SK-N-SH (cell line): ENCODE measurements at regions not wholly inside any gene's neighbourhood (a gene's known extent, or its start where the extent isn't known, plus 50 kb on each side); places are given as distances from the start of the nearest gene placed in this dataset.

ENCODE experiments used
- CTCF ChIA-PET: fragments of 300-600, 350-600 bp; formaldehyde crosslinking; extraction: SDS; loops from one replicate; lab custom pipeline; 2021; lab: Yijun Ruan, JAX
- POLR2A ChIA-PET: fragments of 350-600 bp; sonication (Branson Sonifier 250); formaldehyde crosslinking; extraction: SDS; loops from one replicate; lab custom pipeline; 2020; ENCODE audit warnings: antibody characterized with exemption, inconsistent platforms; lab: Yijun Ruan, JAX
- DNase-seq: peaks from one replicate; pipeline ENCODE4 v3.0.0; 2012
- H2AFZ ChIP-seq: fragments of 200-600 bp; sonication (generic); 2 replicates; pipeline ENCODE4 v1.8.1; 2016; ENCODE audit warnings: antibody characterized with exemption, mild to moderate bottlenecking, low read depth
- H3F3A ChIP-seq: fragments of 200-600 bp; sonication (generic); replicated peaks from 2 replicates; pipeline ENCODE3; 2016; ENCODE audit warnings: antibody characterized with exemption, mild to moderate bottlenecking; ENCODE audit not compliant: insufficient read depth
- H3K27ac ChIP-seq, 2 experiments: fragments of 200-500 bp in 1 of 2; fragments of 200-600 bp in 1 of 2; sonication (Bioruptor generic) in 1 of 2; sonication (generic), shearing (Covaris generic) in 1 of 2; 2 replicates each; pipeline versions ENCODE4 v1.5.1 to v1.6.1; 2014 to 2016; ENCODE audit warnings: low read depth in 2 of 2, inconsistent platforms in 1 of 2, low read length in 1 of 2, mild to moderate bottlenecking in 1 of 2, mixed read lengths in 1 of 2
- H3K27me3 ChIP-seq: fragments of 200-600 bp; sonication (generic), shearing (Covaris generic); 2 replicates; pipeline ENCODE4 v1.6.1; 2016; ENCODE audit warnings: mixed run types; ENCODE audit not compliant: insufficient read depth
- H3K36me3 ChIP-seq, 2 experiments: fragments of 200-500 bp in 1 of 2; fragments of 200-600 bp in 1 of 2; sonication (Bioruptor generic) in 1 of 2; sonication (generic) in 1 of 2; replicated peaks in 1 of 2; 2 replicates each; pipeline versions ENCODE3 to v1.5.1; 2014 to 2016; ENCODE audit warnings: low read length in 1 of 2, mild to moderate bottlenecking in 1 of 2; ENCODE audit not compliant: insufficient read depth in 2 of 2, control insufficient read depth in 1 of 2
- H3K4me1 ChIP-seq, 2 experiments: fragments of 200-500 bp in 1 of 2; fragments of 200-600 bp in 1 of 2; sonication (Bioruptor generic) in 1 of 2; sonication (generic), shearing (Covaris generic) in 1 of 2; 2 replicates each; pipeline versions ENCODE4 v1.5.1 to v1.6.1; 2014 to 2016; ENCODE audit warnings: low read depth in 1 of 2, low read length in 1 of 2, mixed run types in 1 of 2; ENCODE audit not compliant: insufficient read depth in 2 of 2, control insufficient read depth in 1 of 2
- H3K4me2 ChIP-seq: fragments of 200-600 bp; sonication (generic), shearing (Covaris generic); 2 replicates; pipeline ENCODE4 v1.6.1; 2017; ENCODE audit warnings: mixed run types
- H3K4me3 ChIP-seq, 2 experiments: fragments of 200-500 bp in 1 of 2; fragments of 200-600 bp in 1 of 2; sonication (Bioruptor generic) in 1 of 2; sonication (generic), shearing (Covaris generic) in 1 of 2; 2 replicates each; pipeline versions ENCODE4 v1.5.1 to v1.8.1; 2014 to 2016; ENCODE audit warnings: low read depth in 2 of 2, inconsistent platforms in 1 of 2, low read length in 1 of 2, mild to moderate bottlenecking in 1 of 2, mixed read lengths in 1 of 2, moderate library complexity in 1 of 2
- H3K79me2 ChIP-seq: fragments of 200-600 bp; sonication (generic); 2 replicates; pipeline ENCODE4 v1.8.1; 2017; ENCODE audit warnings: mild to moderate bottlenecking; ENCODE audit not compliant: insufficient read depth
- H3K9ac ChIP-seq: fragments of 200-600 bp; sonication (generic); 2 replicates; pipeline ENCODE4 v1.6.1; 2017; ENCODE audit warnings: mixed run types
- H3K9me2 ChIP-seq: fragments of 200-600 bp; sonication (generic); 2 replicates; pipeline ENCODE4 v1.6.1; 2017; ENCODE audit warnings: mixed run types
- H3K9me3 ChIP-seq: fragments of 200-600 bp; sonication (generic); 2 replicates; pipeline ENCODE4 v1.6.1; 2017; ENCODE audit warnings: mixed run types, mild to moderate bottlenecking, moderate library complexity
- H4K20me1 ChIP-seq: fragments of 200-600 bp; sonication (generic); 2 replicates; pipeline ENCODE4 v1.6.1; 2017; ENCODE audit warnings: mild to moderate bottlenecking, mixed run types; ENCODE audit not compliant: insufficient read depth
- ELF1 ChIP-seq: IDR thresholded peaks from 2 replicates; pipeline ENCODE4 v1.4.0; 2012
- EP300 ChIP-seq, 2 experiments: IDR thresholded peaks; 2 replicates each; pipeline versions ENCODE4 v1.4.0 to v1.6.1; 2012; ENCODE audit warnings: borderline replicate concordance in 1 of 2, low read depth in 1 of 2, low read length in 1 of 2
- FOSL2 ChIP-seq: IDR thresholded peaks from 2 replicates; pipeline ENCODE4 v1.4.0; 2012; ENCODE audit warnings: low read depth, mild to moderate bottlenecking, moderate library complexity, borderline replicate concordance
- FOXM1 ChIP-seq: IDR thresholded peaks from 2 replicates; pipeline ENCODE4 v1.4.0; 2012; ENCODE audit warnings: low read depth, mild to moderate bottlenecking
- GATA2 ChIP-seq: sonication (generic); formaldehyde crosslinking; IDR thresholded peaks from 2 replicates; pipeline ENCODE4 v1.5.0; 2020; ENCODE audit warnings: mild to moderate bottlenecking, missing genetic modification reagents
- IRF3 ChIP-seq: fragments of 150-350 bp; IDR thresholded peaks from 2 replicates; pipeline ENCODE4 v1.6.1; 2016; ENCODE audit warnings: mild to moderate bottlenecking, low read depth, low read length
- JUND ChIP-seq: IDR thresholded peaks from 2 replicates; pipeline ENCODE4 v1.4.0; 2012
- MAX ChIP-seq: IDR thresholded peaks from 2 replicates; pipeline ENCODE4 v1.4.0; 2012; ENCODE audit warnings: low read depth
- MEF2A ChIP-seq: IDR thresholded peaks from 2 replicates; pipeline ENCODE4 v1.4.0; 2012; ENCODE audit warnings: low read depth, borderline replicate concordance
- MXI1 ChIP-seq: IDR thresholded peaks from 2 replicates; pipeline ENCODE4 v1.6.1; 2012; ENCODE audit warnings: mild to moderate bottlenecking, low read depth, low read length, improper control_type of control experiment
- NFIC ChIP-seq: IDR thresholded peaks from 2 replicates; pipeline ENCODE4 v1.4.0; 2012; ENCODE audit warnings: borderline replicate concordance
- NRF1 ChIP-seq: IDR thresholded peaks from 2 replicates; pipeline ENCODE4 v1.6.1; 2012; ENCODE audit warnings: low read depth, mild to moderate bottlenecking, low read length
- POLR2AphosphoS5 ChIP-seq: IDR thresholded peaks from 2 replicates; pipeline ENCODE4 v1.6.1; 2012; ENCODE audit warnings: low read depth, low read length
- RCOR1 ChIP-seq: fragments of 150-350 bp; IDR thresholded peaks from 2 replicates; pipeline ENCODE4 v1.6.1; 2017; ENCODE audit warnings: antibody characterized with exemption, low read length
- RFX5 ChIP-seq: IDR thresholded peaks from 2 replicates; pipeline ENCODE4 v1.6.1; 2012; ENCODE audit warnings: mild to moderate bottlenecking, improper control_type of control experiment, low read length
- SIN3A ChIP-seq: IDR thresholded peaks from 2 replicates; pipeline ENCODE4 v1.6.1; 2012; ENCODE audit warnings: low read depth, mild to moderate bottlenecking, low read length, moderate library complexity, borderline replicate concordance
- TAF1 ChIP-seq: IDR thresholded peaks from 2 replicates; pipeline ENCODE4 v1.6.1; 2012; ENCODE audit warnings: low read depth, mild to moderate bottlenecking, low read length, moderate library complexity, borderline replicate concordance
- TCF12 ChIP-seq: IDR thresholded peaks from 2 replicates; pipeline ENCODE4 v1.4.0; 2012
- TEAD4 ChIP-seq: IDR thresholded peaks from 2 replicates; pipeline ENCODE4 v1.4.0; 2012; ENCODE audit warnings: mild to moderate bottlenecking, borderline replicate concordance; ENCODE audit not compliant: insufficient read depth
- WGBS: methylation state at CpG from one replicate; pipeline ENCODE4 v1.1.6; 2017; ENCODE audit warnings: low lambda C conversion rate; 5-methylcytosine and 5-hydroxymethylcytosine counted together
- TF ChIP-seq, protein P1 (sequence below): IDR thresholded peaks from 2 replicates; pipeline ENCODE4; 2012
- TF ChIP-seq, protein P2 (sequence below): fragments of 200-600 bp; sonication (generic); IDR thresholded peaks from 2 replicates; pipeline ENCODE4 v1.6.1; 2017; ENCODE audit warnings: antibody characterized with exemption, mild to moderate bottlenecking, moderate library complexity

DNA sequence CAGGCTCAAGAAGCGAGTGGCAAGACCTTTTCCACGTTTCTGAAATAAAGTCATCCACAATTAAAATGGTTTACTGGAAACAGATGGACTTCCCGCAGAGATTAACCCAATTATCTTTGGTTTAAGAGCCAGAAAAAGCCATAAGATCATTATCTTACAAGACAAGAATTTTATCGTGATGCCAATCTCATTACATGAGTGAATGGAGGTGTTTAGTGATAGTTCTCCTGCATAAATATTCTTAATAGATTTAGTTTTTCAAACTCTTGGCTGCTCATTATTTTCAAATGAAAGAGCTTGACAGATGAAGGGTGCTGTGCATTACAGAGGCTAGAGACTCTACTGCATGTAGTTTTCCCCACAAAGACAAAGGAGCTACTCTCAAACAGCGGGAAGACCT lies 1028.4 kb upstream of the PIK3C3 start (continued):
- TF ChIP-seq EP300 (IDR thresholded peaks at IDR 0.05; ENCODE audit: borderline replicate concordance in 1 of 2, low read depth in 1 of 2, low read length in 1 of 2) (peak; percentile 93 to 96), MXI1 (peak; percentile 53; the same call in 1 of the 2 replicates)
- TF ChIP-seq, protein P1, sequence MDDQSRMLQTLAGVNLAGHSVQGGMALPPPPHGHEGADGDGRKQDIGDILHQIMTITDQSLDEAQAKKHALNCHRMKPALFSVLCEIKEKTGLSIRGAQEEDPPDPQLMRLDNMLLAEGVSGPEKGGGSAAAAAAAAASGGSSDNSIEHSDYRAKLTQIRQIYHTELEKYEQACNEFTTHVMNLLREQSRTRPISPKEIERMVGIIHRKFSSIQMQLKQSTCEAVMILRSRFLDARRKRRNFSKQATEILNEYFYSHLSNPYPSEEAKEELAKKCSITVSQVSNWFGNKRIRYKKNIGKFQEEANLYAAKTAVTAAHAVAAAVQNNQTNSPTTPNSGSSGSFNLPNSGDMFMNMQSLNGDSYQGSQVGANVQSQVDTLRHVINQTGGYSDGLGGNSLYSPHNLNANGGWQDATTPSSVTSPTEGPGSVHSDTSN: peak; percentile 83

- peak; percentile 28 for DNase-seq
- H3K4me3 ChIP-seq: no peak overlapping the region
- H3K27ac ChIP-seq: peak overlapping the region; percentile 17 to 68; a peak in 3 of 4 replicates
- TF ChIP-seq MEF2A (no peak), POLR2AphosphoS5 (no peak), FOXM1 (0 out of 2 replicates have a peak, but pooled peaks have one; percentile 18), RCOR1 (0 out of 2 replicates have a peak, but pooled peaks have one; percentile 19), ELF1 (no peak), NRF1 (no peak), IRF3 (no peak), NFIC (peak; percentile 30; the same call in 1 of the 2 replicates), EP300 (IDR thresholded peaks at IDR 0.05; ENCODE audit: borderline replicate concordance in 1 of 2, low read depth in 1 of 2, low read length in 1 of 2) (peak; percentile 9 to 42; a peak in 2 of 4 replicates), TEAD4 (peak; percentile 24; the same call in 1 of the 2 replicates), TAF1 (no peak), SIN3A (no peak), MAX (no peak), FOSL2 (no peak), JUND (no peak), GATA2 (CRISPR knock-in tag) (peak; percentile 77), TCF12 (peak; percentile 56; the same call in 1 of the 2 replicates), RFX5 (no peak)
- TF ChIP-seq, protein P2, sequence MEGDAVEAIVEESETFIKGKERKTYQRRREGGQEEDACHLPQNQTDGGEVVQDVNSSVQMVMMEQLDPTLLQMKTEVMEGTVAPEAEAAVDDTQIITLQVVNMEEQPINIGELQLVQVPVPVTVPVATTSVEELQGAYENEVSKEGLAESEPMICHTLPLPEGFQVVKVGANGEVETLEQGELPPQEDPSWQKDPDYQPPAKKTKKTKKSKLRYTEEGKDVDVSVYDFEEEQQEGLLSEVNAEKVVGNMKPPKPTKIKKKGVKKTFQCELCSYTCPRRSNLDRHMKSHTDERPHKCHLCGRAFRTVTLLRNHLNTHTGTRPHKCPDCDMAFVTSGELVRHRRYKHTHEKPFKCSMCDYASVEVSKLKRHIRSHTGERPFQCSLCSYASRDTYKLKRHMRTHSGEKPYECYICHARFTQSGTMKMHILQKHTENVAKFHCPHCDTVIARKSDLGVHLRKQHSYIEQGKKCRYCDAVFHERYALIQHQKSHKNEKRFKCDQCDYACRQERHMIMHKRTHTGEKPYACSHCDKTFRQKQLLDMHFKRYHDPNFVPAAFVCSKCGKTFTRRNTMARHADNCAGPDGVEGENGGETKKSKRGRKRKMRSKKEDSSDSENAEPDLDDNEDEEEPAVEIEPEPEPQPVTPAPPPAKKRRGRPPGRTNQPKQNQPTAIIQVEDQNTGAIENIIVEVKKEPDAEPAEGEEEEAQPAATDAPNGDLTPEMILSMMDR: no peak
- TF ChIP-seq, protein P1: peak; percentile 46; the same call in 1 of the 2 replicates
- no peaks in the 10 kb centered on the region for H3K36me3 ChIP-seq
- CTCF ChIA-PET: no interaction called here
- POLR2A ChIA-PET: no interaction called here
- H3K9me3 ChIP-seq: no peaks in the 10 kb centered on the region
- H3K27me3 ChIP-seq: no peaks in the 10 kb centered on the region
- no peaks in the 10 kb centered on the region for H3K9me2 ChIP-seq
- H2AFZ ChIP-seq: peak overlapping the region; percentile 12; the same call in 1 of the 2 replicates
- H3K4me2 ChIP-seq: peak overlapping the region; percentile 13; the same call in 1 of the 2 replicates
- peaks cover 5 to 11% of the 10 kb centered on the region in 2 experiments; a peak in 3 of 4 replicates for H3K4me1 ChIP-seq
- H3F3A ChIP-seq: no peaks in the 10 kb centered on the region
- WGBS: 33% methylated on average over 1 of the region's 1 CpG
- H3K79me2 ChIP-seq: no peaks in the 10 kb centered on the region
- no peaks in the 10 kb centered on the region for H4K20me1 ChIP-seq
- no peak overlapping the region for H3K9ac ChIP-seq
These were observed 1029.9 kb upstream of the PIK3C3 start for GRCh38 chr18:40925071-40925541.
